Liver (tissue), 8 donors: ENCODE measurements at regions not wholly inside any gene's neighbourhood (a gene's known extent, or its start where the extent isn't known, plus 50 kb on each side); places are given as distances from the start of the nearest gene placed in this dataset.

Experiments used
- DNase-seq: peaks from one replicate; pipeline ENCODE4 v3.0.0-alpha.2; 2017; ENCODE audit warnings: low spot score
- H3K27ac ChIP-seq, 2 donors: one replicate each; pipeline ENCODE4 v1.7.0; 2013; ENCODE audit warnings: inconsistent platforms in 2 of 2, low read length in 2 of 2, control low read depth in 1 of 2, low read depth in 1 of 2, mild to moderate bottlenecking in 1 of 2
- H3K27me3 ChIP-seq, 4 donors: one replicate each; pipeline versions ENCODE4 v1.6.1 to v1.7.0; 2013; ENCODE audit warnings: low read length in 3 of 4, inconsistent platforms in 1 of 4, mild to moderate bottlenecking in 1 of 4, moderate library complexity in 1 of 4; ENCODE audit not compliant: control insufficient read depth in 4 of 4, insufficient read depth in 4 of 4
- H3K36me3 ChIP-seq, 4 donors: one replicate each; pipeline versions ENCODE4 v1.6.1 to v1.7.0; 2013; ENCODE audit warnings: low read length in 3 of 4, mild to moderate bottlenecking in 3 of 4, low read depth in 1 of 4, moderate library complexity in 1 of 4; ENCODE audit not compliant: control insufficient read depth in 4 of 4, insufficient read depth in 3 of 4
- H3K4me1 ChIP-seq, 4 donors: one replicate each; pipeline versions ENCODE4 v1.6.1 to v1.7.0; 2013; ENCODE audit warnings: low read length in 3 of 4, mild to moderate bottlenecking in 3 of 4, moderate library complexity in 1 of 4; ENCODE audit not compliant: control insufficient read depth in 4 of 4, insufficient read depth in 4 of 4
- H3K4me3 ChIP-seq, 3 donors: one replicate each; pipeline versions ENCODE4 v1.6.1 to v1.7.0; 2013; ENCODE audit warnings: low read length in 3 of 3, control low read depth in 1 of 3, low read depth in 1 of 3, mild to moderate bottlenecking in 1 of 3
- H3K9ac ChIP-seq, 2 donors: one replicate each; pipeline ENCODE4 v1.7.0; 2013; ENCODE audit warnings: low read length in 2 of 2, mild to moderate bottlenecking in 2 of 2, moderate library complexity in 2 of 2, control low read depth in 1 of 2, low read depth in 1 of 2
- H3K9me3 ChIP-seq, 4 donors: one replicate each; pipeline versions ENCODE4 v1.6.1 to v1.7.0; 2013; ENCODE audit warnings: low read length in 3 of 4; ENCODE audit not compliant: control insufficient read depth in 4 of 4
- EGR1 ChIP-seq, 2 donors: IDR thresholded peaks; 2 replicates each; pipeline ENCODE4 v1.6.1; 2016 to 2018; ENCODE audit warnings: antibody characterized with exemption in 2 of 2, low read depth in 2 of 2
- FOXA1 ChIP-seq: IDR thresholded peaks from 2 replicates; pipeline ENCODE4 v1.6.1; 2016; ENCODE audit warnings: antibody characterized with exemption
- FOXA2 ChIP-seq: IDR thresholded peaks from 2 replicates; pipeline ENCODE4 v1.6.1; 2016; ENCODE audit warnings: antibody characterized with exemption
- GABPA ChIP-seq, 2 donors: IDR thresholded peaks in 1 of 2; conservative IDR thresholded peaks in 1 of 2; 2 replicates each; pipeline ENCODE4 v1.6.1; 2016; ENCODE audit warnings: antibody characterized with exemption in 2 of 2, mild to moderate bottlenecking in 1 of 2, moderate library complexity in 1 of 2
- HNF4G ChIP-seq: IDR thresholded peaks from 2 replicates; pipeline ENCODE4 v1.6.1; 2016; ENCODE audit warnings: antibody characterized with exemption
- JUND ChIP-seq, 2 donors: IDR thresholded peaks; 2 replicates each; pipeline ENCODE4 v1.6.1; 2016; ENCODE audit warnings: antibody characterized with exemption in 2 of 2
- NR2F2 ChIP-seq: IDR thresholded peaks from 2 replicates; pipeline ENCODE4 v1.6.1; 2016; ENCODE audit warnings: antibody characterized with exemption
- SP1 ChIP-seq: IDR thresholded peaks from 2 replicates; pipeline ENCODE4 v1.6.1; 2018; ENCODE audit warnings: antibody characterized with exemption, mild to moderate bottlenecking
- TAF1 ChIP-seq: conservative IDR thresholded peaks from 2 replicates; pipeline ENCODE4 v1.6.1; 2016; ENCODE audit warnings: antibody characterized with exemption, mild to moderate bottlenecking
- YY1 ChIP-seq: IDR thresholded peaks from 2 replicates; pipeline ENCODE4 v1.6.1; 2016; ENCODE audit warnings: antibody characterized with exemption, mild to moderate bottlenecking
- WGBS: extraction: QIAGEN DNeasy Blood & Tissue Kit; methylation state at CpG from one replicate; pipeline ENCODE4 v1.1.7; 2013; 5-methylcytosine and 5-hydroxymethylcytosine counted together
- TF ChIP-seq, protein P1 (sequence below): IDR thresholded peaks from 2 replicates; pipeline ENCODE4 v1.6.1; 2016; ENCODE audit warnings: antibody characterized with exemption
- TF ChIP-seq, protein P2 (sequence below): IDR thresholded peaks from 2 replicates; pipeline ENCODE4 v1.6.1; 2016; ENCODE audit warnings: antibody characterized with exemption
- TF ChIP-seq, protein P3 (sequence below): fragments of 150-350 bp; IDR thresholded peaks from 2 replicates; pipeline ENCODE4 v1.5.1; 2017; ENCODE audit warnings: improper control_type of control experiment, low read depth, low read length; ENCODE audit not compliant: missing input control
- TF ChIP-seq, protein P4 (sequence below): IDR thresholded peaks from 2 replicates; pipeline ENCODE4 v1.6.1; 2016; ENCODE audit warnings: antibody characterized with exemption, mild to moderate bottlenecking
- TF ChIP-seq, protein P5 (sequence below): IDR thresholded peaks from 2 replicates; pipeline ENCODE4 v1.6.1; 2016; ENCODE audit warnings: antibody characterized with exemption
- donor health status: healthy.
- donor health status: healthy.
- donor health status: healthy.
- donor health status: healthy.
- donor health status: healthy.

DNA sequence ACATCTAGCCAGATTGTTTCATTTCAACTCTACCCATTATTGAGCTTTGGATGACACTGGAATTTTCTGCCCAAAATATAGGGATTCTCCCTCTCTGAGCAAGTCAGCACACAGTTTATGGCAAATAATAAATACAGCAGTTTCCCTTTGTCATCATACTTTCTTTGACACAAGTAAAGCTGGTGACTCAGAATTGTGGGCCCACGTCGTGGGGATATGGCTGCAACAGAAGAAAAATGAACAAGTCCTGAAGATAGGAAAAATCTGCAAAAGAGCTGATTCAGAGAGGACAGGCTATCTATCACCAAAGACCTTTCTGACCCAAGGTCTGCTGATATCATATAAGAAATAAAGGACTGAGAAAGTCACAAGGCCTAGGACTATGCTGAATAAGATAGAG lies 236.3 kb upstream of the ZC3H12C start:
- H3K9ac ChIP-seq: no peak overlapping the region
- H3K4me3 ChIP-seq: no peak overlapping the region
- H3K36me3 ChIP-seq: no peaks in the 10 kb centered on the region
- H3K4me1 ChIP-seq: no peaks in the 10 kb centered on the region
- H3K27me3 ChIP-seq: no peaks in the 10 kb centered on the region
- H3K9me3 ChIP-seq: no peaks in the 10 kb centered on the region
- H3K27ac ChIP-seq: no peak overlapping the region
- 85% methylated on average over 2 of the region's 2 CpGs for WGBS
- DNase-seq: no peak
- TF ChIP-seq, protein P1, sequence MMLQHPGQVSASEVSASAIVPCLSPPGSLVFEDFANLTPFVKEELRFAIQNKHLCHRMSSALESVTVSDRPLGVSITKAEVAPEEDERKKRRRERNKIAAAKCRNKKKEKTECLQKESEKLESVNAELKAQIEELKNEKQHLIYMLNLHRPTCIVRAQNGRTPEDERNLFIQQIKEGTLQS: no peak
- TF ChIP-seq NR2F2: no peak
- TF ChIP-seq EGR1 (IDR thresholded peaks at IDR 0.05; ENCODE audit: low read depth in 2 of 2): no peak
- no peak for TF ChIP-seq FOXA2
- no peak for TF ChIP-seq YY1
- TF ChIP-seq, protein P2, sequence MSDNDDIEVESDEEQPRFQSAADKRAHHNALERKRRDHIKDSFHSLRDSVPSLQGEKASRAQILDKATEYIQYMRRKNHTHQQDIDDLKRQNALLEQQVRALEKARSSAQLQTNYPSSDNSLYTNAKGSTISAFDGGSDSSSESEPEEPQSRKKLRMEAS: no peak
- TF ChIP-seq SP1: no peak
- no peak for TF ChIP-seq JUND (IDR thresholded peaks at IDR 0.05)

DNA sequence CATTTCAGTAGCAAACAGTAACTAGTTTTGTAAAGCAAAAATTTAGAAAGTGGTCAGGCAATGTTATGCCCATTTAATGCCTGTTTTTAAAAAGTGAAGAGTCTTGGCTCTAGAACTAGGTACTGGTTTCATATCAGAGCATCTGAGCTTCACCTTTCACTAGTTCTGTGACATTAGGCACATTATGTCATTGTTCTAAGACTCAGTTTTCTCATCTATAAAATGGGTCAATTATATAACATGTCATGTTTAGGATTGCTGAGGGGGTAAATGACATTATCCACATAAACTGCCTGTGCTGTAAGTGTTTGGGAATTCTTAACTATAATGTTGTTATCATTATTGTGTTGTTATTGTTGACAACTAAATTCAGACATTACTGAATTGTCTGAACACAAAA lies 235.6 kb upstream of the ZC3H12C start:
- Histone ChIP-seq H3K4me3 (no peak overlapping the region), H3K9me3 (no peaks in the 10 kb centered on the region), H3K27me3 (no peaks in the 10 kb centered on the region), H3K27ac (no peak overlapping the region), H3K9ac (no peak overlapping the region), H3K4me1 (no peaks in the 10 kb centered on the region), H3K36me3 (no peaks in the 10 kb centered on the region)
- DNase-seq: no peak
- TF ChIP-seq, protein P3, sequence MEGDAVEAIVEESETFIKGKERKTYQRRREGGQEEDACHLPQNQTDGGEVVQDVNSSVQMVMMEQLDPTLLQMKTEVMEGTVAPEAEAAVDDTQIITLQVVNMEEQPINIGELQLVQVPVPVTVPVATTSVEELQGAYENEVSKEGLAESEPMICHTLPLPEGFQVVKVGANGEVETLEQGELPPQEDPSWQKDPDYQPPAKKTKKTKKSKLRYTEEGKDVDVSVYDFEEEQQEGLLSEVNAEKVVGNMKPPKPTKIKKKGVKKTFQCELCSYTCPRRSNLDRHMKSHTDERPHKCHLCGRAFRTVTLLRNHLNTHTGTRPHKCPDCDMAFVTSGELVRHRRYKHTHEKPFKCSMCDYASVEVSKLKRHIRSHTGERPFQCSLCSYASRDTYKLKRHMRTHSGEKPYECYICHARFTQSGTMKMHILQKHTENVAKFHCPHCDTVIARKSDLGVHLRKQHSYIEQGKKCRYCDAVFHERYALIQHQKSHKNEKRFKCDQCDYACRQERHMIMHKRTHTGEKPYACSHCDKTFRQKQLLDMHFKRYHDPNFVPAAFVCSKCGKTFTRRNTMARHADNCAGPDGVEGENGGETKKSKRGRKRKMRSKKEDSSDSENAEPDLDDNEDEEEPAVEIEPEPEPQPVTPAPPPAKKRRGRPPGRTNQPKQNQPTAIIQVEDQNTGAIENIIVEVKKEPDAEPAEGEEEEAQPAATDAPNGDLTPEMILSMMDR: no peak
- TF ChIP-seq YY1 (no peak), FOXA2 (no peak), NR2F2 (no peak), HNF4G (no peak), EGR1 (IDR thresholded peaks at IDR 0.05; ENCODE audit: low read depth in 2 of 2) (no peak), TAF1 (no peak), FOXA1 (no peak), GABPA (IDR thresholded peaks at IDR 0.05 in 1 of 2, conservative IDR thresholded peaks at IDR 0.05 in 1 of 2) (no peak)
- TF ChIP-seq, protein P4, sequence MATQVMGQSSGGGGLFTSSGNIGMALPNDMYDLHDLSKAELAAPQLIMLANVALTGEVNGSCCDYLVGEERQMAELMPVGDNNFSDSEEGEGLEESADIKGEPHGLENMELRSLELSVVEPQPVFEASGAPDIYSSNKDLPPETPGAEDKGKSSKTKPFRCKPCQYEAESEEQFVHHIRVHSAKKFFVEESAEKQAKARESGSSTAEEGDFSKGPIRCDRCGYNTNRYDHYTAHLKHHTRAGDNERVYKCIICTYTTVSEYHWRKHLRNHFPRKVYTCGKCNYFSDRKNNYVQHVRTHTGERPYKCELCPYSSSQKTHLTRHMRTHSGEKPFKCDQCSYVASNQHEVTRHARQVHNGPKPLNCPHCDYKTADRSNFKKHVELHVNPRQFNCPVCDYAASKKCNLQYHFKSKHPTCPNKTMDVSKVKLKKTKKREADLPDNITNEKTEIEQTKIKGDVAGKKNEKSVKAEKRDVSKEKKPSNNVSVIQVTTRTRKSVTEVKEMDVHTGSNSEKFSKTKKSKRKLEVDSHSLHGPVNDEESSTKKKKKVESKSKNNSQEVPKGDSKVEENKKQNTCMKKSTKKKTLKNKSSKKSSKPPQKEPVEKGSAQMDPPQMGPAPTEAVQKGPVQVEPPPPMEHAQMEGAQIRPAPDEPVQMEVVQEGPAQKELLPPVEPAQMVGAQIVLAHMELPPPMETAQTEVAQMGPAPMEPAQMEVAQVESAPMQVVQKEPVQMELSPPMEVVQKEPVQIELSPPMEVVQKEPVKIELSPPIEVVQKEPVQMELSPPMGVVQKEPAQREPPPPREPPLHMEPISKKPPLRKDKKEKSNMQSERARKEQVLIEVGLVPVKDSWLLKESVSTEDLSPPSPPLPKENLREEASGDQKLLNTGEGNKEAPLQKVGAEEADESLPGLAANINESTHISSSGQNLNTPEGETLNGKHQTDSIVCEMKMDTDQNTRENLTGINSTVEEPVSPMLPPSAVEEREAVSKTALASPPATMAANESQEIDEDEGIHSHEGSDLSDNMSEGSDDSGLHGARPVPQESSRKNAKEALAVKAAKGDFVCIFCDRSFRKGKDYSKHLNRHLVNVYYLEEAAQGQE: no peak
- TF ChIP-seq, protein P5, sequence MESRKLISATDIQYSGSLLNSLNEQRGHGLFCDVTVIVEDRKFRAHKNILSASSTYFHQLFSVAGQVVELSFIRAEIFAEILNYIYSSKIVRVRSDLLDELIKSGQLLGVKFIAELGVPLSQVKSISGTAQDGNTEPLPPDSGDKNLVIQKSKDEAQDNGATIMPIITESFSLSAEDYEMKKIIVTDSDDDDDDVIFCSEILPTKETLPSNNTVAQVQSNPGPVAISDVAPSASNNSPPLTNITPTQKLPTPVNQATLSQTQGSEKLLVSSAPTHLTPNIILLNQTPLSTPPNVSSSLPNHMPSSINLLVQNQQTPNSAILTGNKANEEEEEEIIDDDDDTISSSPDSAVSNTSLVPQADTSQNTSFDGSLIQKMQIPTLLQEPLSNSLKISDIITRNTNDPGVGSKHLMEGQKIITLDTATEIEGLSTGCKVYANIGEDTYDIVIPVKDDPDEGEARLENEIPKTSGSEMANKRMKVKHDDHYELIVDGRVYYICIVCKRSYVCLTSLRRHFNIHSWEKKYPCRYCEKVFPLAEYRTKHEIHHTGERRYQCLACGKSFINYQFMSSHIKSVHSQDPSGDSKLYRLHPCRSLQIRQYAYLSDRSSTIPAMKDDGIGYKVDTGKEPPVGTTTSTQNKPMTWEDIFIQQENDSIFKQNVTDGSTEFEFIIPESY: no peak
- TF ChIP-seq, protein P2: no peak
- TF ChIP-seq, protein P1: no peak
